Activated naive CD8-positive, alpha-beta T cell treated with anti-CD3 and anti-CD28 coated beads, Interleukin-2, amount 50 U/mL, for 24 hours (primary cell): ENCODE measurements at regions not wholly inside any gene's neighbourhood (a gene's known extent, or its start where the extent isn't known, plus 50 kb on each side); places are given as distances from the start of the nearest gene placed in this dataset.

ENCODE experiments used
- ATAC-seq: fragments of 150-1000 bp; cut with Tn5 transposase; one replicate; pipeline ENCODE4 v1.10.0; 2021
- DNase-seq: peaks from one replicate; pipeline ENCODE4 v3.0.0; 2021
- H3K27ac Mint-ChIP-seq: one replicate; pipeline ENCODE4 v1.8.0; 2021; ENCODE audit warnings: mild to moderate bottlenecking, mixed read lengths
- H3K27me3 Mint-ChIP-seq: one replicate; pipeline ENCODE4 v1.8.0; 2021; ENCODE audit warnings: mixed read lengths
- H3K36me3 Mint-ChIP-seq: one replicate; pipeline ENCODE4 v1.8.0; 2021; ENCODE audit warnings: low read depth, mixed read lengths
- H3K4me1 Mint-ChIP-seq: one replicate; pipeline ENCODE4 v1.8.0; 2021; ENCODE audit warnings: mixed read lengths
- H3K4me3 Mint-ChIP-seq: one replicate; pipeline ENCODE4 v1.8.0; 2021; ENCODE audit warnings: mild to moderate bottlenecking, moderate library complexity, mixed read lengths
- H3K9me3 Mint-ChIP-seq: one replicate; pipeline ENCODE4 v1.8.0; 2021; ENCODE audit warnings: mixed read lengths

- DNase-seq = no peak
- Mint-ChIP-seq H3K4me3 (no peak overlapping the region), H3K27me3 (no peaks in the 10 kb centered on the region), H3K4me1 (no peaks in the 10 kb centered on the region), H3K36me3 (no peaks in the 10 kb centered on the region), H3K27ac (no peak overlapping the region), H3K9me3 (peaks cover 4% of the 10 kb centered on the region)
- no peak for ATAC-seq
Observed at GRCh38 chr4:96097040-96097607, 257.2 kb downstream of the PDHA2 start.

DNA sequence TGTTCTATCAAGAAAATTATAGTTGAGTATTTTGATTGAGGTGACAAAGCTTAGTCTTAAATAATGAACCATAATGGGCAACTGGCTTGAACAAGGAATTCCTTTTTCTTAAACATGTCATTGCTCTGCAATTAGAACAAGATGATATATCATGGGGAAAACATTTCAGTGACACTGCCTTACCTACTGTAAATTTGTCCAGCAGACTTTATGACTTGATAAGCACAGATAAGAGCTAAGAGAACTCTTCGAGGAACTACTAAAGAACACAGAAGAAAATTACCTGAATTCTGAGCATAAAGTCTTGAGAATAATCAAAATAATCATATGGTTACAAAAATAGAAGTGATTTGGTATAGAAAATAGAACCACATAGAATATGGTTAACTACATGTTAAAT, 257.8 kb downstream of the PDHA2 start:
- Mint-ChIP-seq H3K27me3 (no peaks in the 10 kb centered on the region), H3K27ac (no peak overlapping the region), H3K9me3 (peaks cover 8% of the 10 kb centered on the region), H3K36me3 (no peaks in the 10 kb centered on the region), H3K4me1 (no peaks in the 10 kb centered on the region), H3K4me3 (no peak overlapping the region)
- DNase-seq (no peak), ATAC-seq (no peak)

GRCh38 chr4:96099031-96099430, 259.1 kb downstream of the PDHA2 start:
- Mint-ChIP-seq H3K9me3 (peaks cover 14% of the 10 kb centered on the region), H3K4me3 (no peak overlapping the region), H3K27ac (no peak overlapping the region), H3K4me1 (no peaks in the 10 kb centered on the region), H3K27me3 (no peaks in the 10 kb centered on the region), H3K36me3 (no peaks in the 10 kb centered on the region)
- DNase-seq (no peak), ATAC-seq (no peak)

GRCh38 chr4:96102541-96103026, 262.7 kb downstream of the PDHA2 start:
- H3K27ac Mint-ChIP-seq = no peak overlapping the region
- H3K4me3 Mint-ChIP-seq = no peak overlapping the region
- no peak for DNase-seq
- H3K36me3 Mint-ChIP-seq = no peaks in the 10 kb centered on the region
- ATAC-seq = no peak
- H3K9me3 Mint-ChIP-seq = peaks cover 16% of the 10 kb centered on the region
- no peaks in the 10 kb centered on the region for H3K4me1 Mint-ChIP-seq
- no peaks in the 10 kb centered on the region for H3K27me3 Mint-ChIP-seq

GRCh38 chr4:96103086-96103485, 263.2 kb downstream of the PDHA2 start:
- H3K4me1 Mint-ChIP-seq = no peaks in the 10 kb centered on the region
- ATAC-seq (no peak), DNase-seq (no peak)
- H3K4me3 Mint-ChIP-seq = no peak overlapping the region
- no peak overlapping the region for H3K27ac Mint-ChIP-seq
- no peaks in the 10 kb centered on the region for H3K36me3 Mint-ChIP-seq
- H3K27me3 Mint-ChIP-seq = no peaks in the 10 kb centered on the region
- H3K9me3 Mint-ChIP-seq = peaks cover 16% of the 10 kb centered on the region

- Mint-ChIP-seq H3K9me3 (peaks cover 18% of the 10 kb centered on the region), H3K27me3 (no peaks in the 10 kb centered on the region), H3K4me3 (no peak overlapping the region), H3K36me3 (no peaks in the 10 kb centered on the region), H3K27ac (no peak overlapping the region), H3K4me1 (no peaks in the 10 kb centered on the region)
- no peak for ATAC-seq
- DNase-seq = no peak
Observed at GRCh38 chr4:96108146-96108545, 268.3 kb downstream of the PDHA2 start.

GRCh38 chr4:96112631-96113030, 272.7 kb downstream of the PDHA2 start:
- ATAC-seq = no peak
- Mint-ChIP-seq H3K27me3 (no peaks in the 10 kb centered on the region), H3K9me3 (peaks cover 17% of the 10 kb centered on the region), H3K4me1 (no peaks in the 10 kb centered on the region), H3K4me3 (no peak overlapping the region), H3K36me3 (no peaks in the 10 kb centered on the region), H3K27ac (no peak overlapping the region)
- no peak for DNase-seq

GRCh38 chr4:96120206-96120605, 280.3 kb downstream of the PDHA2 start:
- H3K27ac Mint-ChIP-seq = no peak overlapping the region
- H3K9me3 Mint-ChIP-seq = peaks cover 5% of the 10 kb centered on the region
- no peaks in the 10 kb centered on the region for H3K4me1 Mint-ChIP-seq
- no peaks in the 10 kb centered on the region for H3K27me3 Mint-ChIP-seq
- no peaks in the 10 kb centered on the region for H3K36me3 Mint-ChIP-seq
- ATAC-seq = no peak
- H3K4me3 Mint-ChIP-seq = no peak overlapping the region
- no peak for DNase-seq

DNA sequence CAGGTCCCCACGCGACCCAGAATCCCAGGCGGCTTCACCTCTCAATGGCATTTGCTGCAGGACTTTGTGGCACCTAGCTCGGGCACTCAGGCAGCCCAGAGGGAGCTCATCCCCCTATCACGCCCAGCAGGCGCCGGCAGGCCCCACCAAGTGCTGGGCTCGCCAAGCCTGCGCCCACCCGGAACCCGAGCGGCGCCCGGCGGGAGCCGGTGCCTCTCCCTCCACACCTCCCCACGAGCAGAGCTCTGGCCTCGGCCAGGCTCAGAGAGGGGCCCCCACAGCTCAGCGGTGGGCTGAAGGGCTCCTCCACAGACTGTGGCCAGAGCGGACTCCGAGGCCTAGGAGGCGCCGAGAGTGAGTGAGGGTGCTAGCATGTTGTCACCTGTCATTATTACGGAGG, 286.3 kb downstream of the PDHA2 start:
- Mint-ChIP-seq H3K9me3 (peaks cover 9% of the 10 kb centered on the region), H3K27me3 (no peaks in the 10 kb centered on the region), H3K27ac (no peak overlapping the region), H3K36me3 (no peaks in the 10 kb centered on the region), H3K4me3 (no peak overlapping the region), H3K4me1 (no peaks in the 10 kb centered on the region)
- DNase-seq (no peak), ATAC-seq (no peak)

- no peak overlapping the region for H3K27ac Mint-ChIP-seq
- H3K9me3 Mint-ChIP-seq = no peaks in the 10 kb centered on the region
- ATAC-seq = no peak
Observed at GRCh38 chr4:96131186-96131585, 291.3 kb downstream of the PDHA2 start.

GRCh38 chr4:96134806-96135205, 294.9 kb downstream of the PDHA2 start:
- no peaks in the 10 kb centered on the region for H3K4me1 Mint-ChIP-seq
- ATAC-seq = no peak
- no peak overlapping the region for H3K27ac Mint-ChIP-seq
- H3K36me3 Mint-ChIP-seq = no peaks in the 10 kb centered on the region
- no peaks in the 10 kb centered on the region for H3K9me3 Mint-ChIP-seq
- no peaks in the 10 kb centered on the region for H3K27me3 Mint-ChIP-seq
- no peak for DNase-seq
- no peak overlapping the region for H3K4me3 Mint-ChIP-seq

More at GRCh38 chr4:96131186-96131585, 291.3 kb downstream of the PDHA2 start:
- H3K27me3 Mint-ChIP-seq = no peaks in the 10 kb centered on the region
- no peak overlapping the region for H3K4me3 Mint-ChIP-seq
- no peaks in the 10 kb centered on the region for H3K36me3 Mint-ChIP-seq
- H3K4me1 Mint-ChIP-seq = no peaks in the 10 kb centered on the region
- no peak for DNase-seq

DNA sequence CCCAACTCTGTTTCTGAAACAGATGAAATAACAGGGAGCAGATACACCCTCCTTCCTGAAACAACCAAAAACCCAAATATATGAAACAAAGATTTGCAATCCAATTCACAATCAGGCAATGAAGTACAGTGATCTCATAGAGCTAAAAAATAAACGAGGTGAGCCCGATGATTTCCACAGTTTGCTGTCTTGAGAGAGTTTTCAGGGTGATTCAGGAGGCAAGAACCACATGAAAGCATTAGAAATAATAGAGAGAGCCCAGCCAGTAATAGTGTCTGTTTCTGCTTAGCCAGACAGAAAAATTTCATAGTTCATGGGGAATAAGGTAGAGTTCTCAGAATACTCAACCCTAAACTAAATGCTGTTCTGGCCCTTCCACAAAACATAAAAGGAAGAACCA, 296.2 kb downstream of the PDHA2 start:
- Mint-ChIP-seq H3K27me3 (no peaks in the 10 kb centered on the region), H3K9me3 (no peaks in the 10 kb centered on the region), H3K4me1 (no peaks in the 10 kb centered on the region), H3K36me3 (no peaks in the 10 kb centered on the region), H3K27ac (no peak overlapping the region), H3K4me3 (no peak overlapping the region)
- DNase-seq (no peak), ATAC-seq (no peak)

DNA sequence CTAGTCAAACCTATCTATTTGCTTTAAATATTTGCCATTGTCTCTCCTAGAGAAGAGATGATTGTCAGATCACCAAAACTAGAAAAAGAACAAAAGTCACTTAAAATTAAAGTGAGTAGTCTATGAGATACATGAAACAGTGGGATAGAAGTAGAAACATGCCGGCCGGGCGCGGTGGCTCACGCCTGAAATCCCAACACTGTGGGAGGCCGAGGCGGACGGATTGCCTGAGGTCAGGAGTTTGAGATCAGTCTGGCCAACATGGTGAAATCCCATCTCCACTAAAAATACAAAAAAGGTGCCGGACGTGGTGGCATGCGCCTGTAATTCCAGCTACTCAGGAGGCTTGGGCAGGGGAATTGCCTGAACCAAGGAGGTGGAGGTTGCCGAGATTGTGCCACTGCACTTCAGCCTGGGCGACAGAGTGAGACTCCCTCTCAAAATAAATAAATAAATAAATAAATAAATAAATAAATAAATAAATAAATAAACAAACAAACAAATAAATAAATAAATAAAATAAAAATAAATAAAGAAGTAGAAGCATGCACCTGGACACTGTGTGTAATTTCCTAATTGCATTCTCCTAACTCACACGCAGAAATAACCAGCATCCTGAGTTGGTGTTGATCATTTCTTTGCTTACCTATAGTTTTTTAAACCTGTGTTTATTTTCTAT, 299.5 kb downstream of the PDHA2 start:
- Mint-ChIP-seq H3K9me3 (no peaks in the 10 kb centered on the region), H3K4me1 (no peaks in the 10 kb centered on the region), H3K27me3 (no peaks in the 10 kb centered on the region), H3K4me3 (no peak overlapping the region), H3K27ac (no peak overlapping the region), H3K36me3 (no peaks in the 10 kb centered on the region)
- DNase-seq (no peak), ATAC-seq (no peak)

DNA sequence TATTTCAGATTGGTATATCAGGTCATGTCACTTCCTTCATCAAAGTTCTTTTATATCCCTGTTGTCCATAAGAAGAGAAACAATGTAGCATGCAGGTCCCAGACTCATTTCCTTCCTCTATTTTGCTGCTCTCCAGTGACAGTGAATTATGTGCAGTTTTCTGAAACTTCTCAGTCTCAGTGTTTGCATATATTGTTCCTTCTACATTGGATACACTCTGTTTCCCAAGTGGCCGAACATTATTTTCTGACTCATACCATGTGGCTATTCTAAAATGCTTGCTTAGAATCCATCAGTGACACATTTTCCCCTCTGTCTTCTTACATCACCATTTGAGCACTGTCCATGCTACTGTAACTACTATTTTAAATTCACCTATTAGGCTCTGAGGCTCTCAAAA, 305.7 kb downstream of the PDHA2 start:
- Mint-ChIP-seq H3K4me3 (no peak overlapping the region), H3K27ac (no peak overlapping the region), H3K27me3 (no peaks in the 10 kb centered on the region), H3K4me1 (no peaks in the 10 kb centered on the region), H3K36me3 (no peaks in the 10 kb centered on the region), H3K9me3 (no peaks in the 10 kb centered on the region)
- DNase-seq = no peak
- no peak for ATAC-seq

GRCh38 chr4:96146686-96147085, 306.8 kb downstream of the PDHA2 start:
- no peaks in the 10 kb centered on the region for H3K9me3 Mint-ChIP-seq
- H3K4me1 Mint-ChIP-seq = no peaks in the 10 kb centered on the region
- DNase-seq = no peak
- H3K36me3 Mint-ChIP-seq = no peaks in the 10 kb centered on the region
- no peak overlapping the region for H3K4me3 Mint-ChIP-seq
- ATAC-seq = no peak
- H3K27me3 Mint-ChIP-seq = no peaks in the 10 kb centered on the region
- H3K27ac Mint-ChIP-seq = no peak overlapping the region

DNA sequence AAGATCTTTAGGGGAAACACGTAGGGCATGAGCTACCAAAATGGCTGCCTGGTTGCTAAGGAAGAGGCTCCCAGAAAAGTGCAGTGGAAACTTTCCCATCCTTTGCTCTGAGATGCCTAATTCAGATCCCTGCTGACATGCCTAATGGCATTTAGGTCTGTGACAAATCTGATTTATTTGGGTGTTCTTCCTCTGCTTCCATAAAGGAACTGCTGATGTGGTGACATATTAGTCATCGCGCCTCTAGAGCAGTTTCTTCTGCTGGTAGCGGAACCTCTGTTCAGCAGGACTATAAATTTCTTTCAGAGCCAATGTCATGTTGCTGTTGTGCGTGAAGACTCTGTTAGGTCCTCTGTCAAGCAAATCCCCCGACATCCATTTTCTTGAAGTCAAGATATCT, 310.0 kb downstream of the PDHA2 start:
- Mint-ChIP-seq H3K9me3 (no peaks in the 10 kb centered on the region), H3K36me3 (no peaks in the 10 kb centered on the region), H3K4me1 (no peaks in the 10 kb centered on the region), H3K4me3 (no peak overlapping the region), H3K27me3 (no peaks in the 10 kb centered on the region), H3K27ac (no peak overlapping the region)
- no peak for DNase-seq
- no peak for ATAC-seq
